Panc1 (cell line): ENCODE measurements at regions not wholly inside any gene's neighbourhood (a gene's known extent, or its start where the extent isn't known, plus 50 kb on each side); places are given as distances from the start of the nearest gene placed in this dataset.

Experiments used
- POLR2AphosphoS5 ChIP-seq: IDR thresholded peaks from 2 replicates; pipeline ENCODE4 v1.6.1; 2012; ENCODE audit warnings: mild to moderate bottlenecking, low read depth, low read length, moderate library complexity
- TCF7L2 ChIP-seq: IDR thresholded peaks from 2 replicates; pipeline ENCODE4 v1.6.1; 2011; ENCODE audit warnings: mild to moderate bottlenecking, low read depth, low read length, inconsistent platforms
- TF ChIP-seq, protein P1 (sequence below): fragments of 450-650 bp; IDR thresholded peaks from 2 replicates; pipeline ENCODE4 v1.5.1; 2017; ENCODE audit warnings: mild to moderate bottlenecking
- TF ChIP-seq, protein P2 (sequence below), 2 experiments: IDR thresholded peaks; 2 replicates each; pipeline ENCODE4 v1.6.1; 2011 to 2012; ENCODE audit warnings: low read depth in 2 of 2, control low read depth in 1 of 2, low read length in 1 of 2, mild to moderate bottlenecking in 1 of 2, moderate library complexity in 1 of 2; ENCODE audit not compliant: insufficient read depth in 1 of 2

DNA sequence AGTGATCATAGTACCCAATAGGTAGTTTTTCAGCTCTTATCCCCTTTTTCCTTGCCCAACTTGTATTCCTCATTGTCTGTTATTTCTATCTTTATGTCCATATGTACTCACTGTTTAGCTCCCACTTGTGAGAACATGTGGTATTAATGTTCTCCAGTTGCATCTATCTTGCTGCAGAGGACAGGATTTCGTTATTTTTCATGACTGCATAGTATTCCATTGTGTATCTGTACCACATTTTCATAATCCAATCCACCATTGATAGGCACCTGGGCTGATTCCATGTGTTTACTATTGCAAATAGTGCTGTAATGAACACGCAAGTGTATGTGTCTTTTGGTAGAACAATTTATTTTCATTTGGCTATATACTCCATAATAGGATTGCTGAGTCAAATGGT lies 819.5 kb upstream of the ADGRB3 start:
- TF ChIP-seq, protein P1, sequence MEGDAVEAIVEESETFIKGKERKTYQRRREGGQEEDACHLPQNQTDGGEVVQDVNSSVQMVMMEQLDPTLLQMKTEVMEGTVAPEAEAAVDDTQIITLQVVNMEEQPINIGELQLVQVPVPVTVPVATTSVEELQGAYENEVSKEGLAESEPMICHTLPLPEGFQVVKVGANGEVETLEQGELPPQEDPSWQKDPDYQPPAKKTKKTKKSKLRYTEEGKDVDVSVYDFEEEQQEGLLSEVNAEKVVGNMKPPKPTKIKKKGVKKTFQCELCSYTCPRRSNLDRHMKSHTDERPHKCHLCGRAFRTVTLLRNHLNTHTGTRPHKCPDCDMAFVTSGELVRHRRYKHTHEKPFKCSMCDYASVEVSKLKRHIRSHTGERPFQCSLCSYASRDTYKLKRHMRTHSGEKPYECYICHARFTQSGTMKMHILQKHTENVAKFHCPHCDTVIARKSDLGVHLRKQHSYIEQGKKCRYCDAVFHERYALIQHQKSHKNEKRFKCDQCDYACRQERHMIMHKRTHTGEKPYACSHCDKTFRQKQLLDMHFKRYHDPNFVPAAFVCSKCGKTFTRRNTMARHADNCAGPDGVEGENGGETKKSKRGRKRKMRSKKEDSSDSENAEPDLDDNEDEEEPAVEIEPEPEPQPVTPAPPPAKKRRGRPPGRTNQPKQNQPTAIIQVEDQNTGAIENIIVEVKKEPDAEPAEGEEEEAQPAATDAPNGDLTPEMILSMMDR, result no peak
- TF ChIP-seq, protein P2, sequence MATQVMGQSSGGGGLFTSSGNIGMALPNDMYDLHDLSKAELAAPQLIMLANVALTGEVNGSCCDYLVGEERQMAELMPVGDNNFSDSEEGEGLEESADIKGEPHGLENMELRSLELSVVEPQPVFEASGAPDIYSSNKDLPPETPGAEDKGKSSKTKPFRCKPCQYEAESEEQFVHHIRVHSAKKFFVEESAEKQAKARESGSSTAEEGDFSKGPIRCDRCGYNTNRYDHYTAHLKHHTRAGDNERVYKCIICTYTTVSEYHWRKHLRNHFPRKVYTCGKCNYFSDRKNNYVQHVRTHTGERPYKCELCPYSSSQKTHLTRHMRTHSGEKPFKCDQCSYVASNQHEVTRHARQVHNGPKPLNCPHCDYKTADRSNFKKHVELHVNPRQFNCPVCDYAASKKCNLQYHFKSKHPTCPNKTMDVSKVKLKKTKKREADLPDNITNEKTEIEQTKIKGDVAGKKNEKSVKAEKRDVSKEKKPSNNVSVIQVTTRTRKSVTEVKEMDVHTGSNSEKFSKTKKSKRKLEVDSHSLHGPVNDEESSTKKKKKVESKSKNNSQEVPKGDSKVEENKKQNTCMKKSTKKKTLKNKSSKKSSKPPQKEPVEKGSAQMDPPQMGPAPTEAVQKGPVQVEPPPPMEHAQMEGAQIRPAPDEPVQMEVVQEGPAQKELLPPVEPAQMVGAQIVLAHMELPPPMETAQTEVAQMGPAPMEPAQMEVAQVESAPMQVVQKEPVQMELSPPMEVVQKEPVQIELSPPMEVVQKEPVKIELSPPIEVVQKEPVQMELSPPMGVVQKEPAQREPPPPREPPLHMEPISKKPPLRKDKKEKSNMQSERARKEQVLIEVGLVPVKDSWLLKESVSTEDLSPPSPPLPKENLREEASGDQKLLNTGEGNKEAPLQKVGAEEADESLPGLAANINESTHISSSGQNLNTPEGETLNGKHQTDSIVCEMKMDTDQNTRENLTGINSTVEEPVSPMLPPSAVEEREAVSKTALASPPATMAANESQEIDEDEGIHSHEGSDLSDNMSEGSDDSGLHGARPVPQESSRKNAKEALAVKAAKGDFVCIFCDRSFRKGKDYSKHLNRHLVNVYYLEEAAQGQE (IDR thresholded peaks at IDR 0.05; ENCODE audit: insufficient read depth in 1 of 2, low read depth in 2 of 2, low read length in 1 of 2), result no peak
- no peak for TF ChIP-seq POLR2AphosphoS5
- no peak for TF ChIP-seq TCF7L2
